ENCODE measurements at regions not wholly inside any gene's neighbourhood (a gene's known extent, or its start where the extent isn't known, plus 50 kb on each side); places are given as distances from the start of the nearest gene placed in this dataset.
"Not testable (repeated sequence)": the region's sequence is repeated elsewhere in the genome, so short reads cannot be mapped to it uniquely, and the experiment has no call there.

DNA sequence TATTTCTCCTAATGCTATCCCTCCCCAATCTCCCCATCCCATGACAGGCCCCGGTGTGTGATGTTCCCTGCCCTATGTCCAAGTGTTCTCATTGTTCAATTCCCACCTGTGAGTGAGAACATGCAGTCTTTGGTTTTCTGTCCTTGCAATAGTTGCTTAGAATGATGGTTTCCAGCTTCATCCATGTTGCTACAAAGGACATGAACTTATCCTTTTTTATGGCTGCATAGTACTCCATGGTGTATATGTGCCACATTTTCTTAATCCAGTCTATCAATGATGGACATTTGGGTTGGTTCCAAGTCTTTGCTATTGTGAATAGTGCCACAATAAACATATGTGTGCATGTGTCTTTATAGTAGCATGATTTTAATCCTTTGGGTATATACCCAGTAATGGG lies 51.3 kb upstream of the RIOK2 start:
- not testable (repeated sequence) for ATAC-seq

DNA sequence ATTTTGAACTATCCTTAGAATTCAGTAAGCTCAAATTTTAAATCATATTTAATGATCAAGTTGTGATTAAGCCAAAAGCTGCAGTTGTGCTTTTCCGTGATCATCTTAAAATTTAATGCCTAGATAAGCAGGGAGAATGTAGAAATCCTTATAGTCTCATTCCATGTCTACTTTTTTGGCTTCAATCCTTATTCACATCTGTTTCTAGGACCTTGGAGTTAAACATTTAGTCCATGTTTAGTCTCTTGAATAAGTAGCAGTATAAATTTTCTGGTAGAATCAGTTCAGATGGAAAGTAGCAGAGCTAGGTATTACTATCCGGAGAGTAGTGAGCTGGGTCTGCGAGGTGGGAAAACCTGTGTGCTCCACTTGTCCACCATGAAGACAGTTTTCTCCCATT lies 59.3 kb upstream of the RIOK2 start:
- ATAC-seq = no peak
- TF ChIP-seq TOX (CRISPR knock-in tag; IDR thresholded peaks at IDR 0.05; ENCODE audit: borderline replicate concordance) (no peak), CSDC2 (CRISPR knock-in tag; IDR thresholded peaks at IDR 0.05) (no peak), ESRRG (CRISPR knock-in tag; IDR thresholded peaks at IDR 0.05) (no peak), SNAI2 (CRISPR knock-in tag; IDR thresholded peaks at IDR 0.05) (no peak), ZFP30 (CRISPR knock-in tag; IDR thresholded peaks at IDR 0.05) (no peak), RARB (CRISPR knock-in tag; IDR thresholded peaks at IDR 0.05) (no peak)

DNA sequence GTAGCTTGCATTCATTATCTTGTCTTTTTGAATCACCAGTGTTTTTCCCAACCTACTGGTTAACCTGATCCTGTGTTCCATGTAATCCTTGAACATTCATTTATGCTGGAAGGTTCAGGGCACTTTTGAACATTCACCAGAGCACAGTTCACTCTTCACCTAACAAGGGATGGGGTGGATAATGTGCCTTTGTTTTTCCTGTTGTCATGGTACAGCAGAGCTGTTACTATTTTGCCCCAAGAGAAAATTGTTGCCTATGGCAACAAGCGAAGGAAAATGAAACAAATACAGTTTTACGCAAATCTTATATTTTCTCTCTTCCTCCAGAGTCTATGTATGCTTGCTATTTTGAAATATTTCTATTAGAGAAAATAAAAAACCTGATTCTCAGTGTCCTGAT lies 60.3 kb upstream of the RIOK2 start:
- TF ChIP-seq ARNTL (CRISPR knock-in tag; IDR thresholded peaks at IDR 0.05; ENCODE audit: borderline replicate concordance, low read depth) (no peak), GLIS3 (CRISPR knock-in tag; IDR thresholded peaks at IDR 0.05) (no peak), CSDC2 (CRISPR knock-in tag; IDR thresholded peaks at IDR 0.05) (no peak), ISL1 (CRISPR knock-in tag; IDR thresholded peaks at IDR 0.05) (no peak), ZC3H10 (CRISPR knock-in tag; IDR thresholded peaks at IDR 0.05) (no peak), ESRRG (CRISPR knock-in tag; IDR thresholded peaks at IDR 0.05) (no peak), ZNF565 (CRISPR knock-in tag; conservative IDR thresholded peaks at IDR 0.05; ENCODE audit: low read depth) (no peak), ZFP30 (CRISPR knock-in tag; IDR thresholded peaks at IDR 0.05) (no peak), BACH2 (CRISPR knock-in tag; IDR thresholded peaks at IDR 0.05; ENCODE audit: borderline replicate concordance) (no peak), ZNF70 (CRISPR knock-in tag; IDR thresholded peaks at IDR 0.05) (no peak), OSR1 (CRISPR knock-in tag; IDR thresholded peaks at IDR 0.05) (no peak), TCF4 (CRISPR knock-in tag; IDR thresholded peaks at IDR 0.05; ENCODE audit: borderline replicate concordance) (no peak), TOX (CRISPR knock-in tag; IDR thresholded peaks at IDR 0.05; ENCODE audit: borderline replicate concordance) (no peak), ZNF8 (CRISPR knock-in tag; IDR thresholded peaks at IDR 0.05) (no peak)
- TF ChIP-seq, protein P1, sequence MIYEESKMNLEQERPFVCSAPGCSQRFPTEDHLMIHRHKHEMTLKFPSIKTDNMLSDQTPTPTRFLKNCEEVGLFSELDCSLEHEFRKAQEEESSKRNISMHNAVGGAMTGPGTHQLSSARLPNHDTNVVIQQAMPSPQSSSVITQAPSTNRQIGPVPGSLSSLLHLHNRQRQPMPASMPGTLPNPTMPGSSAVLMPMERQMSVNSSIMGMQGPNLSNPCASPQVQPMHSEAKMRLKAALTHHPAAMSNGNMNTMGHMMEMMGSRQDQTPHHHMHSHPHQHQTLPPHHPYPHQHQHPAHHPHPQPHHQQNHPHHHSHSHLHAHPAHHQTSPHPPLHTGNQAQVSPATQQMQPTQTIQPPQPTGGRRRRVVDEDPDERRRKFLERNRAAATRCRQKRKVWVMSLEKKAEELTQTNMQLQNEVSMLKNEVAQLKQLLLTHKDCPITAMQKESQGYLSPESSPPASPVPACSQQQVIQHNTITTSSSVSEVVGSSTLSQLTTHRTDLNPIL (CRISPR knock-in tag; IDR thresholded peaks at IDR 0.05; ENCODE audit: low read depth) = no peak
- TF ChIP-seq, protein P2, sequence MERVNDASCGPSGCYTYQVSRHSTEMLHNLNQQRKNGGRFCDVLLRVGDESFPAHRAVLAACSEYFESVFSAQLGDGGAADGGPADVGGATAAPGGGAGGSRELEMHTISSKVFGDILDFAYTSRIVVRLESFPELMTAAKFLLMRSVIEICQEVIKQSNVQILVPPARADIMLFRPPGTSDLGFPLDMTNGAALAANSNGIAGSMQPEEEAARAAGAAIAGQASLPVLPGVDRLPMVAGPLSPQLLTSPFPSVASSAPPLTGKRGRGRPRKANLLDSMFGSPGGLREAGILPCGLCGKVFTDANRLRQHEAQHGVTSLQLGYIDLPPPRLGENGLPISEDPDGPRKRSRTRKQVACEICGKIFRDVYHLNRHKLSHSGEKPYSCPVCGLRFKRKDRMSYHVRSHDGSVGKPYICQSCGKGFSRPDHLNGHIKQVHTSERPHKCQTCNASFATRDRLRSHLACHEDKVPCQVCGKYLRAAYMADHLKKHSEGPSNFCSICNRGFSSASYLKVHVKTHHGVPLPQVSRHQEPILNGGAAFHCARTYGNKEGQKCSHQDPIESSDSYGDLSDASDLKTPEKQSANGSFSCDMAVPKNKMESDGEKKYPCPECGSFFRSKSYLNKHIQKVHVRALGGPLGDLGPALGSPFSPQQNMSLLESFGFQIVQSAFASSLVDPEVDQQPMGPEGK (CRISPR knock-in tag; IDR thresholded peaks at IDR 0.05; ENCODE audit: borderline replicate concordance) = no peak
- TF ChIP-seq, protein P3, sequence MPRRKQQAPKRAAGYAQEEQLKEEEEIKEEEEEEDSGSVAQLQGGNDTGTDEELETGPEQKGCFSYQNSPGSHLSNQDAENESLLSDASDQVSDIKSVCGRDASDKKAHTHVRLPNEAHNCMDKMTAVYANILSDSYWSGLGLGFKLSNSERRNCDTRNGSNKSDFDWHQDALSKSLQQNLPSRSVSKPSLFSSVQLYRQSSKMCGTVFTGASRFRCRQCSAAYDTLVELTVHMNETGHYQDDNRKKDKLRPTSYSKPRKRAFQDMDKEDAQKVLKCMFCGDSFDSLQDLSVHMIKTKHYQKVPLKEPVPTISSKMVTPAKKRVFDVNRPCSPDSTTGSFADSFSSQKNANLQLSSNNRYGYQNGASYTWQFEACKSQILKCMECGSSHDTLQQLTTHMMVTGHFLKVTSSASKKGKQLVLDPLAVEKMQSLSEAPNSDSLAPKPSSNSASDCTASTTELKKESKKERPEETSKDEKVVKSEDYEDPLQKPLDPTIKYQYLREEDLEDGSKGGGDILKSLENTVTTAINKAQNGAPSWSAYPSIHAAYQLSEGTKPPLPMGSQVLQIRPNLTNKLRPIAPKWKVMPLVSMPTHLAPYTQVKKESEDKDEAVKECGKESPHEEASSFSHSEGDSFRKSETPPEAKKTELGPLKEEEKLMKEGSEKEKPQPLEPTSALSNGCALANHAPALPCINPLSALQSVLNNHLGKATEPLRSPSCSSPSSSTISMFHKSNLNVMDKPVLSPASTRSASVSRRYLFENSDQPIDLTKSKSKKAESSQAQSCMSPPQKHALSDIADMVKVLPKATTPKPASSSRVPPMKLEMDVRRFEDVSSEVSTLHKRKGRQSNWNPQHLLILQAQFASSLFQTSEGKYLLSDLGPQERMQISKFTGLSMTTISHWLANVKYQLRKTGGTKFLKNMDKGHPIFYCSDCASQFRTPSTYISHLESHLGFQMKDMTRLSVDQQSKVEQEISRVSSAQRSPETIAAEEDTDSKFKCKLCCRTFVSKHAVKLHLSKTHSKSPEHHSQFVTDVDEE (CRISPR knock-in tag; IDR thresholded peaks at IDR 0.05) = no peak
- ATAC-seq = no peak

DNA sequence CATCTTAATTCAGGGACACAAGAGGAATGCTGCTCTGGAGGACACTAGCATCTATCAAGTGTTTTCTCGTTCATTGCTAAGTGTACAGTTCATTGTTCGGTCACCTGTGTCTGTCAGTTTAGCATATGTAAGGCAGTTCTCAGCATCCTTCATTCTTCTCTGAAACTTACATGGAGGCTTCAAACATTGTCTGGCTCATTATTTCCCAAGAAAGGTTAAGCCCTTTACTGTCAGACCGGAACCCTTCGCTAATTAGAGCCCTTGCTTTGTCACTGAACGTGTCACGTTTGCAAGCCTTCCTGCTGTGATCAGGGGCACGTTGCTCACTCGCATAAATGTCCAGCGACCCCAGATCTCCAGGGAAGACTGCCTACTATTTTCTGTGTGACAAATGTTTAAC lies 62.3 kb upstream of the RIOK2 start:
- no peak for ATAC-seq
- TF ChIP-seq, protein P4, sequence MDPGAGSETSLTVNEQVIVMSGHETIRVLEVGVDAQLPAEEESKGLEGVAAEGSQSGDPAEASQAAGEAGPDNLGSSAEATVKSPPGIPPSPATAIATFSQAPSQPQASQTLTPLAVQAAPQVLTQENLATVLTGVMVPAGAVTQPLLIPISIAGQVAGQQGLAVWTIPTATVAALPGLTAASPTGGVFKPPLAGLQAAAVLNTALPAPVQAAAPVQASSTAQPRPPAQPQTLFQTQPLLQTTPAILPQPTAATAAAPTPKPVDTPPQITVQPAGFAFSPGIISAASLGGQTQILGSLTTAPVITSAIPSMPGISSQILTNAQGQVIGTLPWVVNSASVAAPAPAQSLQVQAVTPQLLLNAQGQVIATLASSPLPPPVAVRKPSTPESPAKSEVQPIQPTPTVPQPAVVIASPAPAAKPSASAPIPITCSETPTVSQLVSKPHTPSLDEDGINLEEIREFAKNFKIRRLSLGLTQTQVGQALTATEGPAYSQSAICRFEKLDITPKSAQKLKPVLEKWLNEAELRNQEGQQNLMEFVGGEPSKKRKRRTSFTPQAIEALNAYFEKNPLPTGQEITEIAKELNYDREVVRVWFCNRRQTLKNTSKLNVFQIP (CRISPR knock-in tag; IDR thresholded peaks at IDR 0.05; ENCODE audit: borderline replicate concordance, low read depth) = no peak
- TF ChIP-seq, protein P3 (CRISPR knock-in tag; IDR thresholded peaks at IDR 0.05) = no peak
- TF ChIP-seq, protein P5, sequence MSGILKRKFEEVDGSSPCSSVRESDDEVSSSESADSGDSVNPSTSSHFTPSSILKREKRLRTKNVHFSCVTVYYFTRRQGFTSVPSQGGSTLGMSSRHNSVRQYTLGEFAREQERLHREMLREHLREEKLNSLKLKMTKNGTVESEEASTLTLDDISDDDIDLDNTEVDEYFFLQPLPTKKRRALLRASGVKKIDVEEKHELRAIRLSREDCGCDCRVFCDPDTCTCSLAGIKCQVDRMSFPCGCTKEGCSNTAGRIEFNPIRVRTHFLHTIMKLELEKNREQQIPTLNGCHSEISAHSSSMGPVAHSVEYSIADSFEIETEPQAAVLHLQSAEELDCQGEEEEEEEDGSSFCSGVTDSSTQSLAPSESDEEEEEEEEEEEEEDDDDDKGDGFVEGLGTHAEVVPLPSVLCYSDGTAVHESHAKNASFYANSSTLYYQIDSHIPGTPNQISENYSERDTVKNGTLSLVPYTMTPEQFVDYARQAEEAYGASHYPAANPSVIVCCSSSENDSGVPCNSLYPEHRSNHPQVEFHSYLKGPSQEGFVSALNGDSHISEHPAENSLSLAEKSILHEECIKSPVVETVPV (CRISPR knock-in tag; IDR thresholded peaks at IDR 0.05) = no peak
- TF ChIP-seq ISL1 (CRISPR knock-in tag; IDR thresholded peaks at IDR 0.05) (no peak), BACH2 (CRISPR knock-in tag; IDR thresholded peaks at IDR 0.05; ENCODE audit: borderline replicate concordance) (no peak), CSDC2 (CRISPR knock-in tag; IDR thresholded peaks at IDR 0.05) (no peak), ARNTL (CRISPR knock-in tag; IDR thresholded peaks at IDR 0.05; ENCODE audit: borderline replicate concordance, low read depth) (no peak), PPARA (CRISPR knock-in tag; IDR thresholded peaks at IDR 0.05; ENCODE audit: borderline replicate concordance) (no peak), ZNF565 (CRISPR knock-in tag; conservative IDR thresholded peaks at IDR 0.05; ENCODE audit: low read depth) (no peak), ZFP30 (CRISPR knock-in tag; IDR thresholded peaks at IDR 0.05) (no peak), GLIS3 (CRISPR knock-in tag; IDR thresholded peaks at IDR 0.05) (no peak), ZNF70 (CRISPR knock-in tag; IDR thresholded peaks at IDR 0.05) (no peak), ESRRG (CRISPR knock-in tag; IDR thresholded peaks at IDR 0.05) (no peak)
- TF ChIP-seq, protein P2 (CRISPR knock-in tag; IDR thresholded peaks at IDR 0.05; ENCODE audit: borderline replicate concordance) = no peak
